ENCODE measurements at regions not wholly inside any gene's neighbourhood (a gene's known extent, or its start where the extent isn't known, plus 50 kb on each side); places are given as distances from the start of the nearest gene placed in this dataset.

GRCh38 chr6:147137986-147138385, 66.2 kb upstream of the STXBP5 start:
- TF ChIP-seq EZH2 (IDR thresholded peaks at IDR 0.05; ENCODE audit: borderline replicate concordance) = no peak
- TF ChIP-seq, protein P1, sequence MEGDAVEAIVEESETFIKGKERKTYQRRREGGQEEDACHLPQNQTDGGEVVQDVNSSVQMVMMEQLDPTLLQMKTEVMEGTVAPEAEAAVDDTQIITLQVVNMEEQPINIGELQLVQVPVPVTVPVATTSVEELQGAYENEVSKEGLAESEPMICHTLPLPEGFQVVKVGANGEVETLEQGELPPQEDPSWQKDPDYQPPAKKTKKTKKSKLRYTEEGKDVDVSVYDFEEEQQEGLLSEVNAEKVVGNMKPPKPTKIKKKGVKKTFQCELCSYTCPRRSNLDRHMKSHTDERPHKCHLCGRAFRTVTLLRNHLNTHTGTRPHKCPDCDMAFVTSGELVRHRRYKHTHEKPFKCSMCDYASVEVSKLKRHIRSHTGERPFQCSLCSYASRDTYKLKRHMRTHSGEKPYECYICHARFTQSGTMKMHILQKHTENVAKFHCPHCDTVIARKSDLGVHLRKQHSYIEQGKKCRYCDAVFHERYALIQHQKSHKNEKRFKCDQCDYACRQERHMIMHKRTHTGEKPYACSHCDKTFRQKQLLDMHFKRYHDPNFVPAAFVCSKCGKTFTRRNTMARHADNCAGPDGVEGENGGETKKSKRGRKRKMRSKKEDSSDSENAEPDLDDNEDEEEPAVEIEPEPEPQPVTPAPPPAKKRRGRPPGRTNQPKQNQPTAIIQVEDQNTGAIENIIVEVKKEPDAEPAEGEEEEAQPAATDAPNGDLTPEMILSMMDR (IDR thresholded peaks at IDR 0.05; ENCODE audit: poor library complexity) = no peak
- DNase-seq (ENCODE audit: low spot score) = no peak
- Histone ChIP-seq H4K20me1 (ENCODE audit: insufficient read depth, poor library complexity, severe bottlenecking) (no peaks in the 10 kb centered on the region), H3K9me2 (replicated peaks; ENCODE audit: insufficient read depth) (no peaks in the 10 kb centered on the region), H3K36me3 (replicated peaks; ENCODE audit: insufficient read depth, low read depth) (no peaks in the 10 kb centered on the region), H3K79me2 (no peaks in the 10 kb centered on the region), H3K27me3 (no peaks in the 10 kb centered on the region), H3K4me1 (ENCODE audit: insufficient read depth) (peaks cover 4% of the 10 kb centered on the region), H3K4me2 (no peak overlapping the region), H2AFZ (no peak overlapping the region), H3K9me3 (ENCODE audit: low read depth) (no peaks in the 10 kb centered on the region), H3K27ac (no peak overlapping the region), H3K4me3 (no peak overlapping the region)
- 77% methylated on average over 4 of the region's 4 CpGs for WGBS (ENCODE audit: low lambda C conversion rate, missing lambda C conversion rate)

DNA sequence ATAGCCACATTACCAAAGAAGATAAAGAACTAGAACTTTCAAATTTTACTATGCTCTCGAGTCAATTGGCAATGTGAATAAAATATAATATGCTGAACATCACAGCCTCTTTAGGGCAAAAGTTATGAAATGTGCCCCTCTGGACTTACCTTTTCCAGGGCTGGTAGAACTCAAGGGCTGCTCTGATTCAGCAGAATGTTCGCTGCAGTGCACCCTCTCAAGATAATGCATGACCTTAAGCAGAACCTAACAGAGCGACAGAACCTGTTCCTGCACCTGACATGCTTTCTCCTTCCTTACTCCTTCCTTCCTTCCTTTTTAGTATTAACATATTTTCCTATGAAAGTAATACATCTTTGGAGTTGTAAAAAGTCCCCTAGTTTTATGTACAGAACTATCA, 65.4 kb upstream of the STXBP5 start:
- DNase-seq (ENCODE audit: low spot score) = no peak
- Histone ChIP-seq H3K4me1 (ENCODE audit: insufficient read depth) (peaks cover 4% of the 10 kb centered on the region), H3K79me2 (no peaks in the 10 kb centered on the region), H3K4me3 (no peak overlapping the region), H3K9me3 (ENCODE audit: low read depth) (no peaks in the 10 kb centered on the region), H3K9me2 (replicated peaks; ENCODE audit: insufficient read depth) (no peaks in the 10 kb centered on the region), H4K20me1 (ENCODE audit: insufficient read depth, poor library complexity, severe bottlenecking) (no peaks in the 10 kb centered on the region), H3K27me3 (no peaks in the 10 kb centered on the region), H3K36me3 (replicated peaks; ENCODE audit: insufficient read depth, low read depth) (no peaks in the 10 kb centered on the region), H3K27ac (no peak overlapping the region), H2AFZ (no peak overlapping the region), H3K4me2 (no peak overlapping the region)
- whole genome bisulfite sequencing (ENCODE audit: low lambda C conversion rate, missing lambda C conversion rate) = 74% methylated on average over 3 of the region's 3 CpGs
- no peak for TF ChIP-seq EZH2 (IDR thresholded peaks at IDR 0.05; ENCODE audit: borderline replicate concordance)
- TF ChIP-seq EZH2phosphoT487 (IDR thresholded peaks at IDR 0.05; ENCODE audit: low read depth, severe bottlenecking, unreplicated experiment) = no peak
- TF ChIP-seq, protein P1 (IDR thresholded peaks at IDR 0.05; ENCODE audit: poor library complexity) = no peak

DNA sequence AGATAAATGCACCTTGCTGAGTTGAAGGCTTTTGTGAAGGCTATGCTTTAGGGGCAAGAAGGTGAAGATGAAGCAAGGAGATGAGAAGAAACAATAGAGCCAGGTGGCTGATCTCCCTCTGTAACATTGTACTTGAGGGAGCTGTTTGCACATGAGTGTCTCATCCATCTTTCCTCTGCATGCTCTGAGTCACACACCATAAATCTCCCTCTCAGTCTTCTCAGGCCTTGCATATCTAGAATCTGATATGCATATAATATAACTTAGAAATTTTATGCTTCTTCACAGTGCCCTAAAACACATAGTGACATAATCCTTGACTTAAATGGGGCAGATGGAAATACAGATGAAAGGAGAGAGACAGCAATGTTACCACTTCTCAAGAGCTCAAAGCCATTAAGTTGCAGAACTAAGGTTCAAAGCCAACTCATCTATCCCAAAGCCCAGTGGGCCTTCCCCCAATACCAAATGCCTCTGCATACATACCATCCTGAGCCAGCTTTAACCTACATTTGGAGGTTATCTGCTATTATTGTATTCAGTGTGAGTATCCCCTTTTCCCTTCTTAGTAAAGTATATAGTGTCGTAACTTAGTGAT, 62.4 kb upstream of the STXBP5 start:
- 73% methylated on average over 1 of the region's 1 CpG for WGBS (ENCODE audit: low lambda C conversion rate, missing lambda C conversion rate)
- no peaks in the 10 kb centered on the region for H3K79me2 ChIP-seq
- TF ChIP-seq EZH2 (IDR thresholded peaks at IDR 0.05; ENCODE audit: borderline replicate concordance) (no peak), EZH2phosphoT487 (IDR thresholded peaks at IDR 0.05; ENCODE audit: low read depth, severe bottlenecking, unreplicated experiment) (no peak)
- TF ChIP-seq, protein P1 (IDR thresholded peaks at IDR 0.05; ENCODE audit: poor library complexity) = no peak
- no peak overlapping the region for H3K4me2 ChIP-seq
- H4K20me1 ChIP-seq (ENCODE audit: insufficient read depth, poor library complexity, severe bottlenecking) = no peaks in the 10 kb centered on the region
- peak overlapping the region; percentile 66 for H3K27ac ChIP-seq
- H3K9me3 ChIP-seq (ENCODE audit: low read depth) = no peaks in the 10 kb centered on the region
- no peaks in the 10 kb centered on the region for H3K9me2 ChIP-seq (replicated peaks; ENCODE audit: insufficient read depth)
- H2AFZ ChIP-seq = no peak overlapping the region
- H3K4me1 ChIP-seq (ENCODE audit: insufficient read depth) = peaks cover 4% of the 10 kb centered on the region
- DNase-seq (ENCODE audit: low spot score) = peak; percentile 50
- no peaks in the 10 kb centered on the region for H3K27me3 ChIP-seq
- H3K36me3 ChIP-seq (replicated peaks; ENCODE audit: insufficient read depth, low read depth) = no peaks in the 10 kb centered on the region
- no peak overlapping the region for H3K4me3 ChIP-seq

Measured in hepatocyte (in vitro differentiated cells).